ENCODE measurements at regions not wholly inside any gene's neighbourhood (a gene's known extent, or its start where the extent isn't known, plus 50 kb on each side); places are given as distances from the start of the nearest gene placed in this dataset.

- TF ChIP-seq CTCF (optimal IDR thresholded peaks at IDR 0.05 in 1 of 3, IDR thresholded peaks at IDR 0.05 in 1 of 3, conservative IDR thresholded peaks at IDR 0.05 in 1 of 3; ENCODE audit: extremely low read depth in 1 of 3, insufficient read depth in 2 of 3, low read length in 3 of 3) (no peak), EZH2 (IDR thresholded peaks at IDR 0.05; ENCODE audit: low read length) (no peak)
Measured at GRCh38 chr5:167804512-167805220, 486.8 kb upstream of the WWC1 start.

Data from keratinocyte (primary cell).